Liver (tissue), 7 donors: ENCODE measurements at regions not wholly inside any gene's neighbourhood (a gene's known extent, or its start where the extent isn't known, plus 50 kb on each side); places are given as distances from the start of the nearest gene placed in this dataset.

ENCODE experiments used
- DNase-seq: peaks from one replicate; pipeline ENCODE4 v3.0.0-alpha.2; 2017; ENCODE audit warnings: low spot score
- H3K27ac ChIP-seq, 2 donors: one replicate each; pipeline ENCODE4 v1.7.0; 2013; ENCODE audit warnings: inconsistent platforms in 2 of 2, low read length in 2 of 2, control low read depth in 1 of 2, low read depth in 1 of 2, mild to moderate bottlenecking in 1 of 2
- H3K27me3 ChIP-seq, 4 donors: one replicate each; pipeline versions ENCODE4 v1.6.1 to v1.7.0; 2013; ENCODE audit warnings: low read length in 3 of 4, inconsistent platforms in 1 of 4, mild to moderate bottlenecking in 1 of 4, moderate library complexity in 1 of 4; ENCODE audit not compliant: control insufficient read depth in 4 of 4, insufficient read depth in 4 of 4
- H3K36me3 ChIP-seq, 4 donors: one replicate each; pipeline versions ENCODE4 v1.6.1 to v1.7.0; 2013; ENCODE audit warnings: low read length in 3 of 4, mild to moderate bottlenecking in 3 of 4, low read depth in 1 of 4, moderate library complexity in 1 of 4; ENCODE audit not compliant: control insufficient read depth in 4 of 4, insufficient read depth in 3 of 4
- H3K4me1 ChIP-seq, 4 donors: one replicate each; pipeline versions ENCODE4 v1.6.1 to v1.7.0; 2013; ENCODE audit warnings: low read length in 3 of 4, mild to moderate bottlenecking in 3 of 4, moderate library complexity in 1 of 4; ENCODE audit not compliant: control insufficient read depth in 4 of 4, insufficient read depth in 4 of 4
- H3K4me3 ChIP-seq, 3 donors: one replicate each; pipeline versions ENCODE4 v1.6.1 to v1.7.0; 2013; ENCODE audit warnings: low read length in 3 of 3, control low read depth in 1 of 3, low read depth in 1 of 3, mild to moderate bottlenecking in 1 of 3
- H3K9ac ChIP-seq, 2 donors: one replicate each; pipeline ENCODE4 v1.7.0; 2013; ENCODE audit warnings: low read length in 2 of 2, mild to moderate bottlenecking in 2 of 2, moderate library complexity in 2 of 2, control low read depth in 1 of 2, low read depth in 1 of 2
- H3K9me3 ChIP-seq, 4 donors: one replicate each; pipeline versions ENCODE4 v1.6.1 to v1.7.0; 2013; ENCODE audit warnings: low read length in 3 of 4; ENCODE audit not compliant: control insufficient read depth in 4 of 4
- ATF3 ChIP-seq: IDR thresholded peaks from 2 replicates; pipeline ENCODE4 v1.6.1; 2016; ENCODE audit warnings: antibody characterized with exemption
- EGR1 ChIP-seq, 2 donors: IDR thresholded peaks; 2 replicates each; pipeline ENCODE4 v1.6.1; 2016 to 2018; ENCODE audit warnings: antibody characterized with exemption in 2 of 2, low read depth in 2 of 2
- FOXA1 ChIP-seq: IDR thresholded peaks from 2 replicates; pipeline ENCODE4 v1.6.1; 2016; ENCODE audit warnings: antibody characterized with exemption
- FOXA2 ChIP-seq: IDR thresholded peaks from 2 replicates; pipeline ENCODE4 v1.6.1; 2016; ENCODE audit warnings: antibody characterized with exemption
- HNF4A ChIP-seq, 2 donors: conservative IDR thresholded peaks; 2 replicates each; pipeline ENCODE4 v1.6.1; 2016; ENCODE audit warnings: antibody characterized with exemption in 2 of 2, mild to moderate bottlenecking in 2 of 2
- HNF4G ChIP-seq: IDR thresholded peaks from 2 replicates; pipeline ENCODE4 v1.6.1; 2016; ENCODE audit warnings: antibody characterized with exemption
- JUND ChIP-seq, 2 donors: IDR thresholded peaks; 2 replicates each; pipeline ENCODE4 v1.6.1; 2016; ENCODE audit warnings: antibody characterized with exemption in 2 of 2
- MAX ChIP-seq: IDR thresholded peaks from 2 replicates; pipeline ENCODE4 v1.6.1; 2016; ENCODE audit warnings: antibody characterized with exemption
- NR2F2 ChIP-seq: IDR thresholded peaks from 2 replicates; pipeline ENCODE4 v1.6.1; 2016; ENCODE audit warnings: antibody characterized with exemption
- RAD21 ChIP-seq, 2 donors: IDR thresholded peaks; 2 replicates each; pipeline ENCODE4 v1.6.1; 2016; ENCODE audit warnings: antibody characterized with exemption in 2 of 2, mild to moderate bottlenecking in 2 of 2
- REST ChIP-seq: IDR thresholded peaks from 2 replicates; pipeline ENCODE4 v1.6.1; 2016; ENCODE audit warnings: antibody characterized with exemption, mild to moderate bottlenecking
- RXRA ChIP-seq, 2 donors: IDR thresholded peaks; 2 replicates each; pipeline ENCODE4 v1.6.1; 2017 to 2018; ENCODE audit warnings: antibody characterized with exemption in 2 of 2, mild to moderate bottlenecking in 1 of 2
- SP1 ChIP-seq: IDR thresholded peaks from 2 replicates; pipeline ENCODE4 v1.6.1; 2018; ENCODE audit warnings: antibody characterized with exemption, mild to moderate bottlenecking
- TAF1 ChIP-seq: conservative IDR thresholded peaks from 2 replicates; pipeline ENCODE4 v1.6.1; 2016; ENCODE audit warnings: antibody characterized with exemption, mild to moderate bottlenecking
- YY1 ChIP-seq: IDR thresholded peaks from 2 replicates; pipeline ENCODE4 v1.6.1; 2016; ENCODE audit warnings: antibody characterized with exemption, mild to moderate bottlenecking
- ZBTB33 ChIP-seq: IDR thresholded peaks from 2 replicates; pipeline ENCODE4 v1.6.1; 2016; ENCODE audit warnings: antibody characterized with exemption
- WGBS: extraction: QIAGEN DNeasy Blood & Tissue Kit; methylation state at CpG from one replicate; pipeline ENCODE4 v1.1.7; 2013; 5-methylcytosine and 5-hydroxymethylcytosine counted together
- donor health status: healthy.
- donor health status: healthy.
- donor health status: healthy.
- donor health status: healthy.

GRCh38 chr20:1784586-1784985 lies 110.6 kb upstream of the SIRPA start:
- no peak overlapping the region for H3K4me3 ChIP-seq
- WGBS = 83% methylated on average over 4 of the region's 4 CpGs
- no peak for TF ChIP-seq ZBTB33
- no peak for TF ChIP-seq JUND (IDR thresholded peaks at IDR 0.05)
- TF ChIP-seq RAD21 (IDR thresholded peaks at IDR 0.05) = no peak
- no peak for TF ChIP-seq TAF1
- no peak for TF ChIP-seq EGR1 (IDR thresholded peaks at IDR 0.05; ENCODE audit: low read depth in 2 of 2)
- TF ChIP-seq HNF4G = no peak
- TF ChIP-seq NR2F2 = no peak
- no peak for TF ChIP-seq RXRA (IDR thresholded peaks at IDR 0.05)
- no peak for TF ChIP-seq MAX
- no peak for TF ChIP-seq HNF4A (conservative IDR thresholded peaks at IDR 0.05)
- TF ChIP-seq ATF3 = no peak
- no peak for TF ChIP-seq SP1
- no peak for TF ChIP-seq YY1
- no peak for TF ChIP-seq REST
- TF ChIP-seq FOXA1 = no peak
- TF ChIP-seq FOXA2 = no peak
- H3K27me3 ChIP-seq = peaks cover 0 to 3% (median 0%) of the 10 kb centered on the region in 4 donors
- H3K36me3 ChIP-seq = no peaks in the 10 kb centered on the region
- no peak overlapping the region for H3K27ac ChIP-seq
- no peak overlapping the region for H3K9ac ChIP-seq
- no peaks in the 10 kb centered on the region for H3K9me3 ChIP-seq
- DNase-seq = no peak
- H3K4me1 ChIP-seq = peaks cover 0 to 6% (median 0%) of the 10 kb centered on the region in 4 donors

GRCh38 chr20:1783245-1783644 lies 112.0 kb upstream of the SIRPA start:
- WGBS = 76% methylated on average over 4 of the region's 4 CpGs
- peaks cover 0 to 3% (median 0%) of the 10 kb centered on the region in 4 donors for H3K27me3 ChIP-seq

More at GRCh38 chr20:1783245-1783644, 112.0 kb upstream of the SIRPA start:
- DNase-seq = no peak
- H3K4me1 ChIP-seq = peaks cover 0 to 6% (median 0%) of the 10 kb centered on the region in 4 donors
- no peak overlapping the region for H3K4me3 ChIP-seq
- no peaks in the 10 kb centered on the region for H3K9me3 ChIP-seq
- H3K36me3 ChIP-seq = no peaks in the 10 kb centered on the region
- no peak overlapping the region for H3K27ac ChIP-seq
- TF ChIP-seq HNF4G = no peak
- TF ChIP-seq EGR1 (IDR thresholded peaks at IDR 0.05; ENCODE audit: low read depth in 2 of 2) = no peak
- TF ChIP-seq ZBTB33 = no peak
- no peak for TF ChIP-seq MAX
- no peak for TF ChIP-seq SP1
- TF ChIP-seq REST = no peak
- no peak for TF ChIP-seq FOXA1
- no peak for TF ChIP-seq HNF4A (conservative IDR thresholded peaks at IDR 0.05)
- no peak overlapping the region for H3K9ac ChIP-seq
